GM21526 (cell line): ENCODE measurements at regions not wholly inside any gene's neighbourhood (a gene's known extent, or its start where the extent isn't known, plus 50 kb on each side); places are given as distances from the start of the nearest gene placed in this dataset.

ENCODE experiments used
- ATAC-seq: cut with Tn5 transposase; IDR thresholded peaks from one replicate; pipeline ENCODE4 v1.9.1; 2021; ENCODE audit warnings: moderate library complexity; ENCODE audit not compliant: unreplicated experiment, low FRiP score

DNA sequence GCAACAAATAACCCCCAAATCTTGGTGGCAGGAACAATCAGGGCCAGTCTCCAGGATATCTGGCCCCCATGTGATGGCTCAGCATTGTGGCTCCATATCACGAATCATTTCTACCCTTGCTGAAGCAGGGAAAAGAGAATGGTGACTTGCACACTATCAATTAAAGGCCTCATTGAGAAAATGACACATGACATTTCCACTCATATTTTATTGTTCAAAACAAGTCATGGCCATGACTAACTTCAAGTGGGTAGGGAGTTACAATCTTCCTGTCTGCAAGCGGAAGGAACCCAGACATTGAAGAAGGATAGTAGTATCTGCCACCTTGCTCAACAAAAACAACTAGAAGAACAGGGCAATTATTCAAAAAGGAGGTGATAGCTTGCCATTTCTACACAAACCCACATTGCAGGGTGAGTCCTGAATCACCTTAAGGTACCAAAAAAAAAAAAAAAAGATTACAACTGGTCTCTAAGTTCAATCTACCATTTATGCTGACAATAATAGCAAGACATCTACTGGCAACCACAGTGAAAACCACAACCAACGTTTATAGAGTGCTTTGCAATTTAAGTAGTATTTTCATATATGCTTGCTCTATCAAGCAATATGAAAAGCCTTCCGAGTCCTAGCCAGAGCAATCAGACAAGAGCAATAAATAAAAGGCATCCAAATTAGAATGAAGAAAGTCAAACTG, 186.7 kb upstream of the DAPK1 start:
- no peak for ATAC-seq

DNA sequence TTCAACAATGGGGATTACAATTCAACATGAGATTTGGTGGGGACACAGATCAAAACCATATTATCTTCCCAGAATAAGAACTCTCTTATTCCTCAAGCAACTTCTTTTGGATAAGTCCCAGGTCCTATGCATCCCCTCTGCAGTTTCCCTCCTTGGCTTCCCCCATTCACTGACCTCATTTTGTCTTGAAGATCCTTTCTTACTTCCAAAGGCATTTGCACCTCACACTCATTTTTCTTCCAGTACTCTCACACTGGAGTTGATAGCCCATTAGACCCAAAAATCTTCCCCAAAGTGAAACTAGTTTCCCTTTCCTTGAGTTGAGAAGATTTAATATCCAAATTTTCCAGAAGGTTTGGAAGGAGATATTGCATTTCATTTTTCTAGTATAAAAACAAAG, 178.0 kb upstream of the DAPK1 start:
- no peak for ATAC-seq

DNA sequence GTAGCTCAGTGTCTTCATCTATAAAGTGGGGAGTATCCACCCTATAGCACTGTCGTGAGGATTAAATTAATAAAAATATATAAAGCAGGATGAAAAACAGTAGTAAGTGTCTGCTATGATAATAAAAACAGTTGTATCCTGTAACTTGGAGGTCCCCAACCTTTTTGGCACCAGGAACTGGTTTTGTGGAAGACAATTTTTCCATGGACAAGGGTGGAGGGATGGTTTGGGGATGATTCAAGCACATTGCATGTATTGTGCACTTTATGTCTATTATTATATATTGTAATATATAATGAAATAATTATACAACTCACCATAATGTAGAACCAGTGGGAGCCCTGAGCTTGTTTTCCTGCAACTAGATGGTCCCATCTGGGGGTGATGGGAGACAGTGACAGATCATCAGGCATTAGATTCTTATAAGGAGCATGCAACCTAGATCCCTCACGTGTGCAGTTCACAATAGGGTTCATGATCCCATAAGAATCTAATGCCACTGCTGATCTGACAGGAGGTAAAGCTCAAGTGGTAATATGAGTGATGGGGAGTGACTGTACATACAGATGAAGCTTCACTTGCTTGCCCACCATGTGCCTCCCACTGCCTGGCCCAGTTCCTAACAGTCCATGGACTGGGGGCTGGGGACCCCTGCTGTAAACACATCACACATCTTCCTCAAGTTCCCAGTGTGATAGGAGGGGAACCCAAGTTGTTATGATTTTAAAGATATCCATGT, 177.4 kb upstream of the DAPK1 start:
- ATAC-seq, result no peak

DNA sequence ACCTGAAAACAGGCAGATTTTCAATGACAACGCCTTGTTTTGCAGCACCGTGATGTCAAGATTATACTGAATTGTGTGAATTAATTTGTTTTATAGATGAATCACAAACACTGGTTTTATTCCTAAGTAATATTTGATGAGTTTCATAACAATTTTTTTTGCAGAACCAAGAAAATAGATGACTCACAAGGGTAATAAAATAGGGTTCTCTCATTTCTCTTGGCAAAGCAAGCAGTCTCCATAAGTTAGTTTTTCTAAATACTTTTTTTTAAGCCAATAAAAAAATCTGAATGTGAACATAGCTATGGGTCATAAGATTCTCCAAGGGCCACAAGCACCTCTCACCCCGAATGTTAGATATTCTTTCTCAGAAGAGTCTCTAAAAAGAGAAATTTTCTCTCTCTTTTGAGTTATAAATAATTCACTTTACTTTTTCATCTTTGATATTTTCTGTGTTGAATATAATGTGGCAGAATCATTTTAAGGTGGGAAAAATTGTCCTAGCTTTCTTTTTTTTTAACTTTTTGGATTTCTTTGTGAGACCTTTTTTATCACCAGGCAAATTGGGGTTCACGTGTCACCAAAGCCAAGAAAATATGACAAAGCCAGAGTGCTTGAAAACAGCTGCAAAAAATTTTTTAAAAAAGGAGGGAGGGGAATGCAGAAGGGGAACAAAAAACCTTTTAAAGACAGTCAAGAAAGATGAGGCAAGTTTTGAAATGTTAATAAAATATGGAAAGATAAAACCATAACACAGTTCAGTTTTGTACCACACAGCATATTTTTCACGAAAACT, 174.6 kb upstream of the DAPK1 start:
- no peak for ATAC-seq

DNA sequence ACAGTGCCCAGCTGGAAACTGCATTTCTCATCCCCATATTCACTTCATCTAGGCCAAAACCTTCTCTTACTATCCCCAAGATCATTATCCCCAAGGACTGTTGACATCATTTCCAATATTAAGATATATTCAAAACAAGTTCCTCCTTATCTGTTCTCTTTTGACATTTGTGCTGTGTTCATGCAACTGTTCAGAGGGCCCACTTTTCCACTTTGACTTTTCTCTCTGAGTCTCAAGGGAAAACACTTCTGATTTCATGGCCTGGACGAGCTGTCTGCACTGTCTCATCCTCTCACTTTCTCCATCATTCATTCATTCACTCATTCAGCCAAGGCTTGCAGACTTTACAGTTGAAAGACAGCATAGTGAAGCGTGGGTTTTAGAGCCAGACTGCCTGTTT, 173.7 kb upstream of the DAPK1 start:
- no peak for ATAC-seq

DNA sequence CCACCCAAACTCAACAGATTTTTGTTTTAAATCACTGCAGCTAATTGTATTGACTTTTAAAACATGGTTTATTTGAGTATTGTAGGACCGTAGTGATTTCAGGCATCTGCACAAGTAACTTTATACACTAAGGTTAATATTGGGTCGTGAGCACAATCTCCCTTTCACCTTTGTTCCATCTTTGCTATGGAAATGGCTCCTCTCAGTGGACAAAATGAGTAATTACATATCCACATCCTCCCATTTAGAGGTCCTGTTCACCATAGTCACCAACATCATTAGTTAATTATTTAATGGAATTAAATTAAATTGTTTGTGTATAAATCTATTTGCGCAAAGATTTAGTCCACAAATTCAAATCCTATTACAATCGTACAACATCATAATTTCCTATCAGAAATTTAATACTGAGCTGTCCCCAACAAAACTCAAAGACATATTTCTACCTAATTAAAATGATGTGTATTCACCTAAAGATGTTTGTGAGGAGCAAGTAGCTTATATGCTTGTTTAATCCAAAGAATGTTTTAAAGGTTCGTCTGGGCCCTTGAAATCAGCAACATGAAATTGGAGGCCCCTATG, 173.0 kb upstream of the DAPK1 start:
- ATAC-seq, result peak; percentile 65

DNA sequence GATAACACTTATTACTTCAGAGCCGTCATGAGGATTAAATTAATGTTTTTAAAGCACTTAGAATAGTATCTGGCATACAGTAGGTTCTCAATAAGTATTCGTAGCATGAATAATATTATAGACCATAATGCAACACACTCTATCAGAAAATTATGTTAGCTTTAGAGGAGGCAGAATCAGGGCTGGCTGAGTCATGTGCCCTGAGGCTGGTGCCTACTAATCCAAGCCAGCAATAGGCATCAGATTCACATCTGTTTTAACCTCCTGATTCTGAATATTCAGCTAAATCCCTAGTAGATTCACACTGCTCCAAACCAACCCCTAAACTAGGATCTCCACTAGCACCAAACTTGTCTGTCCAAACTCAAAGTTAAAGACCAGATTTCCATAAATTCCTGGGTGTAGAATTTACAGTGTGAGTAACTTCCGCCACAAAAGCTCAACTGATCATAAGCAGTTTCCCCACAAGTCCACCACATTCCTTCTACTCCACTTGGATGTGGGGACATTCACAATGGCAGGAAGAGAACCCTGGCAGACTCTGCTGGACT, 170.0 kb upstream of the DAPK1 start:
- ATAC-seq, result no peak

DNA sequence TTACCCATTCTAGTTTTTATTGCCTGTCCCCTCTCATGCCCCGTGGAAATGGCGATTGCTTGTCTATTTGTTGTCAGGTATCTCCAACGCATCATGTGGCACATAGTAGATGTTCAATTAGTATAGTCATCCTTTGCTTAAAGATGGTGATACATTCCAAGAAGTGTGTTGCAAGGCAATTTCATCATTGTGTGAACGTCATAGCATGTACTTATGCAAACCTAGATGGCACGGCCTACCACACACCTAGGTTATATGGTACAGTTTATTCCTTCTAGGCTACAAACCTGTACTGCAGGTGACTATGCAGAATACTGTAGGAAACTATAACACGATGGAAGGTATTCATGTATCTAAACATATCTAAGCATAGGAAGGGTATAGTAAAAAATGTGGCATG, 163.9 kb upstream of the DAPK1 start:
- ATAC-seq, result no peak

DNA sequence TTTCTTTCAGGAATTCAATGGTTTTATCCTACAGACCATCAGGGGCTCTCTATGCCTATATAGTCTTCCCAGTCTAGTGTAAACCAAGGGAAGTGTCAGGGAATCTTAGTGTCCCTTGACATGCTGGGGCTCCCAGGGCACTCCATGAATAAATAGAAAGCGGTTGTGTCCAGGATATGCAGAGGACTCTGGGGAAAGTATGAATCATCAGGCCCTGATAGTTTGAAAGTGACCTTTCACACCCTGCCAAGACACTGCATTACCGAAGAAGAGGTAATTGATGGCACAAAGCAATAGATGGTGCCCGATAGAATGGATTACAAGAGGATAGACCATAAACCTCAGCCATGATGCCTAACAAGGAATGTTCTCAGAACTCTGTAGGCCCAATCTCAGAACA, 163.3 kb upstream of the DAPK1 start:
- no peak for ATAC-seq

DNA sequence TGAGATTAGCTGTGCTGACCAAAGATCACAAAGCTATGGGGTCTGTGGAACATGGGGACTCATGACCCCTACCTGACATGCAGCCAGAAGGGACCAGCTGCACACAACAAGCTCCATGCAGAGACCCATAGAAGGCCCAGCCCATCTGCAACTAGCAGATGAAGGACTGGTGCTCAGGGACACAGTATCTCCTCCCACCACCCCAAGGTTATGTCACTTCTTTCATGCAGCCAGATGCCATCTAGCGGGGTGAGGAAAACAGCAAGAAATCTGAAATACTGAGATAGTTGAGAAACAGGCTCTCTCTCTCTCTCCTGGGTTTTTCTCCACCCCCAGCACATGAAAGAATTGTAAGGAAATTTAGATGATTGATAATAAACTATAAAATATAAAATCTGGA, 161.3 kb upstream of the DAPK1 start:
- ATAC-seq, result no peak

DNA sequence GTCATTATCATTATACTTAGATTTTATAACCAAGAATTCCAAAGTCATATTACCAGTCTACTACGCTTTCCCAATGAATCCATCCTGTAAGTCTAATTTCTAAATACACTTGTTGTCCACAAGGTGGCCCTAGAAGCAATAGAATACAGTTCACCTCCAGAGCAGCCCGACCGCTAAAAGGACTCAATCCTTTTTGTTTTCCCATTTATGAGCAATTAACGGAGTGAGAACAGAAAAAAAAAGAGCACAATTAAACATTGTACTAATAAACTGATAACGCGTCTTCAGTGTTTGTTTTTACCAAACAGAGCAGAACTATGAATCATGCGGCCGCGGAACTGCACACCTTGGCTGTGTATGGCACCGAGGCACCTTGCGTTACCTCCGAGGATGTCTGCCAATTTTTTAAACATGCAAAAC, 160.7 kb upstream of the DAPK1 start:
- ATAC-seq, result no peak

DNA sequence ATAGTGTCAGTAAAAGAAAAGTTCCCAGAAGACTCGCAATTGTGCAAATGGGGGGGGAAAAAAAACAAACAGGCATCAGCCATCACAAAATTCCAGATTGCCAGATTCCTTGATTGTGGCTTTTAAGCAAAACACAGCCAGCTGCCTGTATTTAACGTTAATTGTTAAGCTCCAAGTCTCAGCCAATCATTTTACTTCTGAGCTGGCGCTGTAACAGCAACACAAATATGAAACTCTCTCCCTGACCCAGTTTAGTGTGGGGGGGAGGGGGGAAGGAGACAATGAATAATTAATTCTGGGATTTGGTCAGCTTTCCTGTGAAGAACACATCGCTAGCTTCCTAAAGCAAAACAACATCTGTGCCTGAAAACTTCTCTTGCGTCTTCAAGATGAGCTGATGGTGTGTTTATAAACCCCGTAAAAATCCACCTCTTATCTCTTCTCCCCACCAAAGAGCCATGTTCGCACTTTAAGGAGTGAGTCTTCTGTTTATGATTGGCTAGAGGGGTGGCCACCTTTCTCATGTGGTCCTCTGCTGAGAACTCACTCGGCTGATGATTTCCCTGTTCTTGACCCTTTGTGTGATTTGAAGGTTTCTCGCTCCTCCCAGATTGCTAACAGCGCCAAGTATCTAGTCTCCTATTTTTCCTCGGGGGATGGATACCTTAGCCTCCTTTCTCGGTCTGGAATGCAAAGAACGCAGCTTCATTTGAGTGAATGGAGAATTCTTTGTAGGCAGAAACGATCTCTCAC, 160.2 kb upstream of the DAPK1 start:
- ATAC-seq, result no peak

DNA sequence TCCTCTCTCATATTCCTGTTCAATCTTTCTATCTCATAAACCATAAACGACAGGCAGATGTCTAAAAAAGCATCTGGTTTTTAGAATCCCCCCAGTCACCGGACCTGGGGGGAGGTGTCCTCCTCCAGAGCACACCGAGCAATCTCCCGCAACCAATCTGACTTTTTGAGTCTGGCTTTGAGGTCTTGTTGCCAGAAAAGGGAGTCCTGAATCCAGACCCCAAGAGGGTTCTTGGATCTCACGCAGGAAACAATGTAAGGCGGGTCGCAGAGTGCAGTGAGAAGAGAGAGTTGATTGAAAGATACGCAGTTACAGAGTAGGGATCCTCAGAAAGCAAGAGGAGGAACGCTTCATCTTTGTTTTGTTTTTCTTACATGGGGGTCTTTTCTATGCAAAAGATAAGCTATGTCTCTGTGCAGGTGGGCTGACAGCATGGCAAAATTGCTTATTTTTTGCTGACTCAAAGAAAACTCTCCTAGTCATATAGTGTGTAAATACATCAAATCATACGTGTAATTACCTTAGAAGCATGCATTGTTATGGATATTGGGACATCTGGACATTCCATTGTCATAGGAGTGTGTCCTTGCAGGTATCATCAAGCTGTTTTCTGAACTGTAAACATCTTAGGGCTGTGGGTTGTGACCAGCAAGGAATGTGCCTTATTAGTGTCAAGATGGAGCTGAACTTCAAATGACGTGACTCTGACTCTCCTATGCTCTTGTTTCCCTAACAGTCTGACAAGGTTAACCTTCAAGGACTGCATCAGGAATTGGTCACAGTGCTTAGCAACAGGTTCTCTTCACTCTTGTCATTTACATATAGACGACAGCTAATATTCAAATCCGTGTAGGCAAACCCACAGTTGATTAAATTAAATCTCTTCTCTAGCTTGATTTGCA, 159.3 kb upstream of the DAPK1 start:
- ATAC-seq, result no peak

DNA sequence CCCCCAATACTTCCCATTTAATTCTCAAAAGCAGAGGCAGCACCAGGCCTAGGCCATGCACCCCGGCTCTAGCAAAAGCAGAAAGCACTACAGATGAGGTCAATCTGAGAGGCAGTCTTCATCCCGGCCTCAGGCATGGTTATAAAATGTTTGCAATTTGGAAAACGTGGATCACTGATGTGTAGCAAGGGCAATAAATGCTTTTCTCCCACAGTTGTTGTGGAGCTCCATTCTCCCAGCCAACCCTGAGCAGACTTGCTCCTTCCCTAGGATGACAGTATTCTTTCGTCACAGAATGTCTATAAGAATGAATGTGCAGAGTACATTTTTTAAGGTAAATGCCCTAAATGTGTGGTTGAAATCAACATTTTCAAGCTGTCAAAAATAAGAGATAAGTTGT, 157.3 kb upstream of the DAPK1 start:
- ATAC-seq, result no peak

DNA sequence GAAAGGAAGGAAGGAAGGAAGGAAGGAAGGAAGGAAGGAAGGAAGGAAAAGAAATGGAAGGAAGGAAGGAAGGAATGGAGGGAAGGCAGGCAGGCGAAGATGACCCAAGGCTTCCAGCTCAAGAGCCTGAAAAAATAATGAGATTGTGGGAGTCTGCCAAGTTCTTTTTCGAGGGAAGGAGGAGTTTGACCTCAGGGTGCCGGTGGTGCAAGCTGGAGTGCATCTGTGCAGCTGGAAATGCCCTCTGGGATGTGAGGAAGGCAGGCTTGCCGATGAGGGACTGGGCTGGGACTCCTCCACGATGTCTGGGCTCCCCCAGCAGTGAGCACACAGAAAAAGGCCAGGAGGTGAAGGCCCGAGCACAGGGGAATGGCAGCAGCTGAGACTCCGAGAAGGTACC, 154.9 kb upstream of the DAPK1 start:
- ATAC-seq, result no peak

DNA sequence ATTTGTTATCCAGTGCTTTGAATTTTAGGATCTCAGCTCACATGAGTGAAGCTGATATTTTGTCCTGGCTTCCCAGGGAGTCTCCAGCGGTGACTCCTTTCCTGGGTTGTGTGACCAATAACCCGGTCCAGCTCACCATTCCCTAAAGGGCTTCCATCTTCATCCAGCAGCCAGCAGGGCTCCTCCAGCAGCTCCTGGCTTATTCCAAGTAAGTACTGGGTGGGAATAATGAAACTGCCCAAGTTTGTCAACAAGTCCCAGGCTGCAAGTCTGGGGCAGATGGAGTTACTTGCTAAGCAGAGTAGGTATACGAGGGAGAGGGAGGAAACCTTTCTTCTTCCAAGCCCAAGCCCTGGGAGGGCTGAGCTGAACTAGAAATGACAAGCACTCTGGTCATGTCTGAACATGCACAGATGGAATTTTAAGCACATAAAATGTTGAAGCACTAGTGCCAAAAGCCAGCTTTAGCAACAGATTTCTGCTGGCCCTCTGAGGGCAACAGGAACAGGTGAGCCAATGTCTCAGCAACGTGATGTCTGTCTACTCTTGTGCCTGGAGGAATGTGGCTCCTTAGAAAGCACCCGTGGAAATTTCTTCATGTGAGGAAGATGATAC, 153.7 kb upstream of the DAPK1 start:
- ATAC-seq, result no peak

DNA sequence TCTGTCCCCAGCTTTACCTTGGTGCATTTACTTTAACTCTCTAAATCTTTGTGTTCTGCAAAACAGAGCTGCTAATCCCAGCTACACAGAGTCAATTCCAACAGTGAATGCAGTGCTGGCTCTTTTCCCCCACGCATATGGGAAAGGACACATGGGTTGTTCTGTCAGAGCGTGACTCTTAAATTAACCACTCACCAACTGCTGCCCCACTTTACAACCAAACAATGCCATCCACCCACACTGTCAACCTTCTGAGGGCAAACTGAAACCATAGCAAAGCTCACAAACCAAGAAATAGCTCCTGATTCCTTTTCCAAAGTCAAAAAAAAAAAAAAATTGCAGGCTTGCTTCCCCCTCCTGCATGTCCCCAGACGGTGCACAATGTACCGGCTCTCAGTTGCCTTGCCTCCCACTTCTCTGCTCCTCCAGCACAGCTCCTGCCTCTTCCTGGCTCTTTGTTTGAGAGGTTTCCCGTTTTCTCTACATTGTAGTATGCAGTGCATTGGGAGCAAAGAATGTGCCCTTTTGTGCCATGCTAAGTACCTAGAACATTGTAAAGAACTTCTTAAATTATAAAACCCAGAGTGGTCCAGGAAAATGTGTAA, 151.5 kb upstream of the DAPK1 start:
- no peak for ATAC-seq

DNA sequence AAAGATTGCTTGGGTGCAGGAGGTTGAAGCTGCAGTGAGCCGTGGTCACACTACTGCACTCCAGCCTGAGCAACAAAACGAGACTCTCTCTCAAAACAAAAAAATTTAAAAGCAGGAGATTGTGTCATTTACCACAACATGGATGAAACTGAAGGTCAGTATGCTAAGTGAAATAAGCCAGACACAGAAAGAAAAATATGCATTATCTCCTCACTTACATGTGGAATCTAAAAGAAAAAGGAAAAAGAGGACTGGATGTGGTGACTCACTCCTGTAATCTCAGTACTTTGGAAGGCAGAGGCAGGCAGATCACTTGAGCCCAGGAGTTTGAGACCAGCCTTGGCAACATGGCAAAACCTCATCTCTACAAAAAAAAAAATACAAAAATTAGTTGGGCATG, 146.8 kb upstream of the DAPK1 start:
- no peak for ATAC-seq
